ENCODE measurements at regions not wholly inside any gene's neighbourhood (a gene's known extent, or its start where the extent isn't known, plus 50 kb on each side); places are given as distances from the start of the nearest gene placed in this dataset.

GRCh38 chr7:54394834-54395233 lies 147.3 kb upstream of the VSTM2A start:
- Histone ChIP-seq H4K20me1 (ENCODE audit: insufficient read depth, low read length) (no peaks in the 10 kb centered on the region), H3K27me3 (ENCODE audit: low read depth, low read length) (no peaks in the 10 kb centered on the region), H3K4me1 (ENCODE audit: low read length) (no peaks in the 10 kb centered on the region), H3K9me3 (ENCODE audit: insufficient read depth, low read length) (no peaks in the 10 kb centered on the region), H3K36me3 (replicated peaks; ENCODE audit: low read depth, low read length) (no peaks in the 10 kb centered on the region), H2AFZ (ENCODE audit: low read depth, low read length) (no peak overlapping the region), H3K4me2 (ENCODE audit: low read length) (no peak overlapping the region), H3K79me2 (ENCODE audit: low read length) (no peaks in the 10 kb centered on the region), H3K4me3 (ENCODE audit: low read length) (no peak overlapping the region), H3K27ac (ENCODE audit: low read length) (no peak overlapping the region), H3K9ac (ENCODE audit: low read length) (no peak overlapping the region)
- TF ChIP-seq EZH2phosphoT487 (IDR thresholded peaks at IDR 0.05; ENCODE audit: low read depth) (no peak), CTCF (IDR thresholded peaks at IDR 0.05; ENCODE audit: low read depth, low read length) (no peak)

GRCh38 chr7:54397836-54398612 lies 144.2 kb upstream of the VSTM2A start:
- no peak overlapping the region for H2AFZ ChIP-seq (ENCODE audit: low read depth, low read length)
- H3K79me2 ChIP-seq (ENCODE audit: low read length) = no peaks in the 10 kb centered on the region
- H3K9me3 ChIP-seq (ENCODE audit: insufficient read depth, low read length) = no peaks in the 10 kb centered on the region
- H3K36me3 ChIP-seq (replicated peaks; ENCODE audit: low read depth, low read length) = no peaks in the 10 kb centered on the region
- no peak overlapping the region for H3K4me2 ChIP-seq (ENCODE audit: low read length)
- TF ChIP-seq CTCF (IDR thresholded peaks at IDR 0.05; ENCODE audit: low read depth, low read length) = no peak
- no peak for TF ChIP-seq EZH2phosphoT487 (IDR thresholded peaks at IDR 0.05; ENCODE audit: low read depth)
- H3K9ac ChIP-seq (ENCODE audit: low read length) = no peak overlapping the region
- H3K4me1 ChIP-seq (ENCODE audit: low read length) = no peaks in the 10 kb centered on the region
- H3K27ac ChIP-seq (ENCODE audit: low read length) = no peak overlapping the region
- no peaks in the 10 kb centered on the region for H4K20me1 ChIP-seq (ENCODE audit: insufficient read depth, low read length)
- H3K4me3 ChIP-seq (ENCODE audit: low read length) = no peak overlapping the region
- no peaks in the 10 kb centered on the region for H3K27me3 ChIP-seq (ENCODE audit: low read depth, low read length)

GRCh38 chr7:54398863-54399262 lies 143.3 kb upstream of the VSTM2A start:
- Histone ChIP-seq H3K4me1 (ENCODE audit: low read length) (no peaks in the 10 kb centered on the region), H4K20me1 (ENCODE audit: insufficient read depth, low read length) (no peaks in the 10 kb centered on the region), H3K27ac (ENCODE audit: low read length) (no peak overlapping the region), H3K9me3 (ENCODE audit: insufficient read depth, low read length) (no peaks in the 10 kb centered on the region), H3K36me3 (replicated peaks; ENCODE audit: low read depth, low read length) (no peaks in the 10 kb centered on the region), H3K4me2 (ENCODE audit: low read length) (no peak overlapping the region), H3K4me3 (ENCODE audit: low read length) (no peak overlapping the region), H3K27me3 (ENCODE audit: low read depth, low read length) (no peaks in the 10 kb centered on the region), H3K79me2 (ENCODE audit: low read length) (no peaks in the 10 kb centered on the region), H2AFZ (ENCODE audit: low read depth, low read length) (no peak overlapping the region), H3K9ac (ENCODE audit: low read length) (no peak overlapping the region)
- TF ChIP-seq CTCF (IDR thresholded peaks at IDR 0.05; ENCODE audit: low read depth, low read length) (no peak), EZH2phosphoT487 (IDR thresholded peaks at IDR 0.05; ENCODE audit: low read depth) (no peak)

- Histone ChIP-seq H3K27me3 (ENCODE audit: low read depth, low read length) (no peaks in the 10 kb centered on the region), H3K4me1 (ENCODE audit: low read length) (no peaks in the 10 kb centered on the region), H3K4me2 (ENCODE audit: low read length) (no peak overlapping the region), H3K27ac (ENCODE audit: low read length) (no peak overlapping the region), H3K79me2 (ENCODE audit: low read length) (no peaks in the 10 kb centered on the region), H2AFZ (ENCODE audit: low read depth, low read length) (no peak overlapping the region), H4K20me1 (ENCODE audit: insufficient read depth, low read length) (no peaks in the 10 kb centered on the region), H3K9ac (ENCODE audit: low read length) (no peak overlapping the region), H3K36me3 (replicated peaks; ENCODE audit: low read depth, low read length) (no peaks in the 10 kb centered on the region), H3K9me3 (ENCODE audit: insufficient read depth, low read length) (peaks cover 7% of the 10 kb centered on the region; the same call in 1 of the 2 replicates), H3K4me3 (ENCODE audit: low read length) (no peak overlapping the region)
- no peak for TF ChIP-seq CTCF (IDR thresholded peaks at IDR 0.05; ENCODE audit: low read depth, low read length)
- no peak for TF ChIP-seq EZH2phosphoT487 (IDR thresholded peaks at IDR 0.05; ENCODE audit: low read depth)
Measured at GRCh38 chr7:54409917-54410316, 132.3 kb upstream of the VSTM2A start.

Data from OCI-LY3 (cell line).